H1 (cell line): ENCODE measurements at regions not wholly inside any gene's neighbourhood (a gene's known extent, or its start where the extent isn't known, plus 50 kb on each side); places are given as distances from the start of the nearest gene placed in this dataset.

Source experiments
- JUN ChIP-seq: IDR thresholded peaks from 2 replicates; pipeline ENCODE4 v1.6.1; 2011; ENCODE audit warnings: low read depth, mild to moderate bottlenecking, improper control_type of control experiment, low read length
- POU5F1 ChIP-seq: IDR thresholded peaks from 2 replicates; pipeline ENCODE4 v1.6.1; 2011; ENCODE audit warnings: low read depth, mild to moderate bottlenecking, low read length, moderate library complexity
- RFX5 ChIP-seq: IDR thresholded peaks from 2 replicates; pipeline ENCODE4 v1.6.1; 2011; ENCODE audit warnings: low read depth, low read length, improper control_type of control experiment, borderline replicate concordance
- RXRA ChIP-seq: IDR thresholded peaks from 2 replicates; pipeline ENCODE4 v1.6.1; 2011; ENCODE audit warnings: low read depth, mild to moderate bottlenecking, low read length, moderate library complexity; ENCODE audit not compliant: insufficient read depth
- SIX5 ChIP-seq: IDR thresholded peaks from 2 replicates; pipeline ENCODE4 v1.6.1; 2011; ENCODE audit warnings: mild to moderate bottlenecking, low read depth, low read length
- TF ChIP-seq, protein P1 (sequence below): IDR thresholded peaks from 2 replicates; pipeline ENCODE4 v1.6.1; 2012; ENCODE audit warnings: inconsistent platforms

DNA sequence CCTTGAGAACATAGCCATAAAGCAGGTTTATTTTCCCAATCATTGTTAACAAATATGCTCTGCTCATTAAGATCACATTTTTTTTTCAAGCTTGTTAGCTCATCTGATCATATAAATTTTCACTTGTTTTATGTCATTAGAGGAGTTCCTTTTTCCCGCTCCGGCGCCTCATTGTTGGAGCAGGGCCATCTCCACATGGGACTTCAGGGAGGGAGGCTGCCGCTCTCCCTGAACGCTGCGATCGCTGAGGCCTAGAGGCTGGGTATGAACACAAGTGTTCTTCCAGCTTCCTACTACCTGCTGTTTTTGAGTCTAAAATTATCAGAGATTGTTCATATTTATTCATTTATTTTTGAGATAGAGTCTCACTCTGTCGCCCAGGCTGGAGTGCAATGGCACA is 246.9 kb downstream of the MPDZ start (continued):
- no peak for TF ChIP-seq RXRA
- no peak for TF ChIP-seq JUN
- TF ChIP-seq, protein P1, sequence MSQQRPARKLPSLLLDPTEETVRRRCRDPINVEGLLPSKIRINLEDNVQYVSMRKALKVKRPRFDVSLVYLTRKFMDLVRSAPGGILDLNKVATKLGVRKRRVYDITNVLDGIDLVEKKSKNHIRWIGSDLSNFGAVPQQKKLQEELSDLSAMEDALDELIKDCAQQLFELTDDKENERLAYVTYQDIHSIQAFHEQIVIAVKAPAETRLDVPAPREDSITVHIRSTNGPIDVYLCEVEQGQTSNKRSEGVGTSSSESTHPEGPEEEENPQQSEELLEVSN: no peak
- TF ChIP-seq SIX5: no peak
- TF ChIP-seq POU5F1: no peak
- no peak for TF ChIP-seq RFX5
